ENCODE measurements at regions not wholly inside any gene's neighbourhood (a gene's known extent, or its start where the extent isn't known, plus 50 kb on each side); places are given as distances from the start of the nearest gene placed in this dataset.

- no peaks in the 10 kb centered on the region for H3K27me3 ChIP-seq (ENCODE audit: low read depth)
- no peak for DNase-seq
- no peak overlapping the region for H3K4me3 ChIP-seq
- intact Hi-C loops (cut with DNase I), result no loop called here
- no peaks in the 10 kb centered on the region for H3K9me3 ChIP-seq
- no peak for ATAC-seq
- no peaks in the 10 kb centered on the region for H3K4me1 ChIP-seq
- no peaks in the 10 kb centered on the region for H3K36me3 ChIP-seq
- no peak for TF ChIP-seq CTCF (IDR thresholded peaks at IDR 0.05)
- no peak overlapping the region for H3K27ac ChIP-seq
Observed at GRCh38 chr6:90770778-90771177, 183.9 kb upstream of the MAP3K7 start.

- ATAC-seq, result no peak
- no peaks in the 10 kb centered on the region for H3K9me3 ChIP-seq
- H3K4me1 ChIP-seq, result no peaks in the 10 kb centered on the region
- H3K27me3 ChIP-seq (ENCODE audit: low read depth), result no peaks in the 10 kb centered on the region
- no peaks in the 10 kb centered on the region for H3K36me3 ChIP-seq
- no peak overlapping the region for H3K4me3 ChIP-seq
- no peak overlapping the region for H3K27ac ChIP-seq
- intact Hi-C loops (cut with DNase I), result no loop called here
- DNase-seq, result no peak
- no peak for TF ChIP-seq CTCF (IDR thresholded peaks at IDR 0.05)
Observed at GRCh38 chr6:90765895-90766294, 179.0 kb upstream of the MAP3K7 start.

GRCh38 chr6:90765491-90765890, 178.6 kb upstream of the MAP3K7 start:
- ATAC-seq (no peak), DNase-seq (no peak)
- Histone ChIP-seq H3K27me3 (ENCODE audit: low read depth) (no peaks in the 10 kb centered on the region), H3K4me1 (no peaks in the 10 kb centered on the region), H3K36me3 (no peaks in the 10 kb centered on the region), H3K27ac (no peak overlapping the region), H3K9me3 (no peaks in the 10 kb centered on the region), H3K4me3 (no peak overlapping the region)
- no peak for TF ChIP-seq CTCF (IDR thresholded peaks at IDR 0.05)
- intact Hi-C loops (cut with DNase I), result no loop called here

- no peak for ATAC-seq
- Histone ChIP-seq H3K4me3 (no peak overlapping the region), H3K4me1 (no peaks in the 10 kb centered on the region), H3K36me3 (no peaks in the 10 kb centered on the region), H3K27me3 (ENCODE audit: low read depth) (no peaks in the 10 kb centered on the region), H3K9me3 (no peaks in the 10 kb centered on the region), H3K27ac (no peak overlapping the region)
- no peak for TF ChIP-seq CTCF (IDR thresholded peaks at IDR 0.05)
- intact Hi-C loops (cut with DNase I), result no loop called here
- DNase-seq, result no peak
Observed at GRCh38 chr6:90764001-90764400, 177.1 kb upstream of the MAP3K7 start.

GRCh38 chr6:90759664-90760063, 172.8 kb upstream of the MAP3K7 start:
- intact Hi-C loops (cut with DNase I), result no loop called here
- Histone ChIP-seq H3K36me3 (no peaks in the 10 kb centered on the region), H3K27ac (no peak overlapping the region), H3K27me3 (ENCODE audit: low read depth) (no peaks in the 10 kb centered on the region), H3K4me3 (no peak overlapping the region), H3K4me1 (no peaks in the 10 kb centered on the region), H3K9me3 (no peaks in the 10 kb centered on the region)
- no peak for ATAC-seq
- no peak for TF ChIP-seq CTCF (IDR thresholded peaks at IDR 0.05)
- DNase-seq, result no peak

- DNase-seq (no peak), ATAC-seq (no peak)
- Histone ChIP-seq H3K27ac (no peak overlapping the region), H3K27me3 (ENCODE audit: low read depth) (no peaks in the 10 kb centered on the region), H3K9me3 (no peaks in the 10 kb centered on the region), H3K4me3 (no peak overlapping the region), H3K4me1 (no peaks in the 10 kb centered on the region), H3K36me3 (no peaks in the 10 kb centered on the region)
- intact Hi-C loops (cut with DNase I), result no loop called here
- TF ChIP-seq CTCF (IDR thresholded peaks at IDR 0.05), result no peak
Observed at GRCh38 chr6:90758741-90759140, 171.9 kb upstream of the MAP3K7 start.

Data from lower lobe of right lung (tissue), 2 donors.